H54 (cell line): ENCODE measurements at regions not wholly inside any gene's neighbourhood (a gene's known extent, or its start where the extent isn't known, plus 50 kb on each side); places are given as distances from the start of the nearest gene placed in this dataset.

ENCODE experiments used
- DNase-seq: peaks from one replicate; pipeline ENCODE4 v3.0.0; 2011; ENCODE audit warnings: low spot score, mixed read lengths; ENCODE audit not compliant: insufficient read length
- FAIRE-seq: peaks from 3 replicates; lab custom pipeline; 2011; peaks lifted over from hg19 to GRCh38; lab: Jason Lieb, UNC
- POLR2A ChIP-seq: IDR thresholded peaks from 2 replicates; pipeline ENCODE4 v1.6.1; 2011; ENCODE audit warnings: low read depth, mild to moderate bottlenecking, low read length

GRCh38 chr7:116377721-116378120 lies 121.8 kb upstream of the CAV2 start:
- DNase-seq (no peak), FAIRE-seq (no peak)
- TF ChIP-seq POLR2A: no peak

GRCh38 chr7:116380025-116380424 lies 119.5 kb upstream of the CAV2 start:
- FAIRE-seq (no peak), DNase-seq (no peak)
- TF ChIP-seq POLR2A: no peak

- TF ChIP-seq POLR2A: no peak
- DNase-seq (no peak), FAIRE-seq (no peak)
Measured at GRCh38 chr7:116382375-116382774, 117.2 kb upstream of the CAV2 start.

- FAIRE-seq: no peak
- no peak for TF ChIP-seq POLR2A
- no peak for DNase-seq
Measured at GRCh38 chr7:116384936-116385635, 114.5 kb upstream of the CAV2 start.

GRCh38 chr7:116386674-116387073 lies 112.9 kb upstream of the CAV2 start:
- DNase-seq (no peak), FAIRE-seq (no peak)
- TF ChIP-seq POLR2A: no peak

GRCh38 chr7:116390363-116390762 lies 109.2 kb upstream of the CAV2 start:
- no peak for TF ChIP-seq POLR2A

GRCh38 chr7:116392806-116393205 lies 106.7 kb upstream of the CAV2 start:
- no peak for TF ChIP-seq POLR2A
- DNase-seq (no peak), FAIRE-seq (no peak)

More at GRCh38 chr7:116390363-116390762, 109.2 kb upstream of the CAV2 start:
- DNase-seq (no peak), FAIRE-seq (no peak)

GRCh38 chr7:116393654-116394053 lies 105.9 kb upstream of the CAV2 start:
- FAIRE-seq (no peak), DNase-seq (no peak)
- no peak for TF ChIP-seq POLR2A

GRCh38 chr7:116394106-116394505 lies 105.4 kb upstream of the CAV2 start:
- DNase-seq: no peak
- no peak for TF ChIP-seq POLR2A
- FAIRE-seq: no peak

- DNase-seq (peak; percentile 59), FAIRE-seq (peak; percentile 96)
- TF ChIP-seq POLR2A: no peak
Measured at GRCh38 chr7:116395141-116395791, 104.3 kb upstream of the CAV2 start.

- FAIRE-seq: no peak
- no peak for TF ChIP-seq POLR2A
Measured at GRCh38 chr7:116398672-116399071, 100.9 kb upstream of the CAV2 start.

GRCh38 chr7:116399819-116400218 lies 99.7 kb upstream of the CAV2 start:
- FAIRE-seq (no peak), DNase-seq (peak; percentile 4)
- TF ChIP-seq POLR2A: no peak

More at GRCh38 chr7:116398672-116399071, 100.9 kb upstream of the CAV2 start:
- no peak for DNase-seq

- TF ChIP-seq POLR2A: no peak
- DNase-seq (no peak), FAIRE-seq (no peak)
Measured at GRCh38 chr7:116400522-116400921, 99.0 kb upstream of the CAV2 start.

- DNase-seq (no peak), FAIRE-seq (no peak)
- TF ChIP-seq POLR2A: no peak
Measured at GRCh38 chr7:116401711-116402110, 97.8 kb upstream of the CAV2 start.

- DNase-seq (no peak), FAIRE-seq (no peak)
- TF ChIP-seq POLR2A: no peak
Measured at GRCh38 chr7:116403265-116403664, 96.3 kb upstream of the CAV2 start.
